CD4-positive, alpha-beta T cell treated with Interleukin-17A for 4 hours (primary cell): ENCODE measurements at regions not wholly inside any gene's neighbourhood (a gene's known extent, or its start where the extent isn't known, plus 50 kb on each side); places are given as distances from the start of the nearest gene placed in this dataset.

Source experiments
- DNase-seq: peaks from one replicate; pipeline ENCODE4 v3.0.0-alpha.2; 2020; ENCODE audit warnings: mixed read lengths

DNA sequence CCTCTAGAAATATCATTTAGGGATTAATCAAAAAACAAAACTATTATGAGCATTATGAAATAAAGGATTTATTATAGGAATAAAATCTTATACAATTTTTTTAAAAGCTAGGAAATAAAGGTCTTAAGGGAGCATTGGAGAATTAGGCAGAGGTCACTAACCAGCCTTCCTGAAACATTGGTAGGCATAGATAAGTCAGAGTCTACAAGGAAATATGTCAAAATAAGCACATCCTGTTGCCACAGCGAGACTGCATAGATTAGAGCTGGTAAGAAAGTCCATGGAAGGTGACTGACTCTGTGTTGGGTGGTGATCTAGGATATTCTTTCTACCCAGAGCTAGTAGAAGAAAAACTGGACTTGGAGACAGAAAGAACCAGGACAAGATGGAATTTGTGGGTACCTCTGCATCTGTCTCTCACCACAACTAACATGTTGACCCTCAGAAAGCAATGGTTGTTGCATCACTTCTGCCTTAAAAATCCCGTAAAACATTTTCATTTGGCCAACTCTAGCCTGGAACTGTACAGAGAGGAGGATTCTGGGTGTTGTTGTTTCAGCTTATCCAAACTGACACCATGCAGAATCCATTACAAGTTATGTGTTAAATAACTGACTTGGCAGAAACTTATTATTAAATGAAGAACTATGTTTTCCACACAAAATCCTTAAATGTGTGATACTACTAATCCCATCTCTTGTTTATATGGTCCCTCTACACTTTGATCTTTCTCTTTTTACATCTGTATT, 77.1 kb downstream of the FBXO5 start:
- DNase-seq: no peak

DNA sequence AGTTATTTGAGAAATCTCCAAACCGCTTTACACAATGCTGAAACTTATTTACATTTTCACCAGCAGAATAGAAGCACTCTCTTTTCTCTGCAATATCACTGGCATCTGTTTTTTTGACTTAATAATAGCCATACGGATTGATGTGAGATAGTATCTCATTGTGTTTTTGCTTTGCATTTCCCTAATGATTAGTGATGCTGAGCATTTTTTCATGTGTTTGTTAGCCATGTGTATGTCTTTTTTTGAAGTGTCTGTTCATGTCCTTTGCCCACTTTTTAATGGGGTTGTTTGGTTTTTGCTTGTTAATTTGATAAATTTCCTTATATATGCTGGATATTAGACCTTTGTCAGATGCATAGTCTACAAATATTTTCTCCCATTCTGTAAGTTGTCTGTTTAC, 73.6 kb downstream of the FBXO5 start:
- no peak for DNase-seq

- DNase-seq: no peak
Observed at GRCh38 chr6:152916035-152916434, 66.8 kb downstream of the FBXO5 start.

DNA sequence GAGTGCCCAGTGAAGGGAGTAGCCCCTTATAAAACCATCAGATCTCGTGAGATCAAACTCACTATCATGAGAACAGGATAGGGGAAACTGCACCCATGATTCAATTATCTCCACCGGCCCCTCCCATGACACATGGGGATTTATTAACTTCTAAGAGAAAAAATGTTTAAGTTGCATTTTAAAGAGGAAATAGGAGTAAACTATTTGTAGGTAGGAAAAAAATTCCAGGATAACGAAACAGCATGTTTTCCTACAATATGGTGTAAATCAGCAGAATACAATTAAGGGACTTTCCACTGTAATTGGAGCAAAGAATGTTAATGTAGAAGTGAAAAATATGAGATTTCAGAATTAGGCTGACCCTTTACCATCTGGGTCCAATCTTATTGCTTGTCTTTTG, 63.9 kb downstream of the FBXO5 start:
- DNase-seq: no peak

DNA sequence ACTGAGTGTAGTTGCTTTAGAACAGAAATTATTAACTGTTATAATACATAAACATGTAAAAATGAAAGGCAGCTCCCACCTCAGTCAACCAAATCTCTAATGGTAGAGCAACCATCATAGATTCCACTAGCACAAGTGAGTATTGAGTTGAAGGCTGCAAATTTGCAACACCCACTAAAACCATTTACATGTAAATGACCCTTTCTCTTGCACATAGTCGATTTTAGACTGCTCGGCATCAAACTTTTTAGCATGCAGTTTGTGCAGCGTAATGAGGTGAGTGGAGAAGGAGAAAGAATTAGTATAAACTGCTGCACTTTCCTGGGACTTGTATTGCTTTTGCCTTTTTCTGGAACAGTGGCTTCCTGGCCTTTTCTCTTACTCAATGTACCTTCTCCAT, 62.8 kb downstream of the FBXO5 start:
- no peak for DNase-seq
